ENCODE measurements at regions not wholly inside any gene's neighbourhood (a gene's known extent, or its start where the extent isn't known, plus 50 kb on each side); places are given as distances from the start of the nearest gene placed in this dataset.

DNA sequence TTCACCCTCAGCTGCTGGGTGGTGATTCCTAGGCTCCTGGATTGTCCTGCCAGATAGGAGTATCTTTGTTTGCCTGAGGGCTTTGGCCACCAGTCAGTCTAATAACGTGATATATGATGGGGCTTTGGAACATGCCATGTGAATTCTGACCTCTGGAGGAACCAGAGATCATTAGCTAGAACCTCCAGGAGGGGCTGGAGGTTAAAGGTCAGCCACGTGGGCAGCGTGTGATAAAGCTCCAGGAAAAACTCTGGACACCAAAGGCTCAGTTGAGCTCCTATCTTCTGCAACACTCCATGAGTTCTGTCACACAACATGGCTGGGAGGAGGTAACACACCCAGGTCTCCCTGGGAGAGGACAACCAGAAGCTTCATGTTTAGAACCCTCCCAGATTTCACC, 251.1 kb downstream of the DAD1 start:
- POLR2A ChIA-PET, result no interaction called here
- CTCF ChIA-PET, result no interaction called here
- no peaks in the 10 kb centered on the region for H3K79me2 ChIP-seq (ENCODE audit: insufficient read depth, low read length)
- H3K4me2 ChIP-seq (ENCODE audit: low read length), result no peak overlapping the region
- TF ChIP-seq, protein P1, sequence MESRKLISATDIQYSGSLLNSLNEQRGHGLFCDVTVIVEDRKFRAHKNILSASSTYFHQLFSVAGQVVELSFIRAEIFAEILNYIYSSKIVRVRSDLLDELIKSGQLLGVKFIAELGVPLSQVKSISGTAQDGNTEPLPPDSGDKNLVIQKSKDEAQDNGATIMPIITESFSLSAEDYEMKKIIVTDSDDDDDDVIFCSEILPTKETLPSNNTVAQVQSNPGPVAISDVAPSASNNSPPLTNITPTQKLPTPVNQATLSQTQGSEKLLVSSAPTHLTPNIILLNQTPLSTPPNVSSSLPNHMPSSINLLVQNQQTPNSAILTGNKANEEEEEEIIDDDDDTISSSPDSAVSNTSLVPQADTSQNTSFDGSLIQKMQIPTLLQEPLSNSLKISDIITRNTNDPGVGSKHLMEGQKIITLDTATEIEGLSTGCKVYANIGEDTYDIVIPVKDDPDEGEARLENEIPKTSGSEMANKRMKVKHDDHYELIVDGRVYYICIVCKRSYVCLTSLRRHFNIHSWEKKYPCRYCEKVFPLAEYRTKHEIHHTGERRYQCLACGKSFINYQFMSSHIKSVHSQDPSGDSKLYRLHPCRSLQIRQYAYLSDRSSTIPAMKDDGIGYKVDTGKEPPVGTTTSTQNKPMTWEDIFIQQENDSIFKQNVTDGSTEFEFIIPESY (IDR thresholded peaks at IDR 0.05; ENCODE audit: extremely low read depth, insufficient replicate concordance, low read length), result no peak
- no peak for TF ChIP-seq FOSL1 (IDR thresholded peaks at IDR 0.05; ENCODE audit: low read depth)
- TF ChIP-seq ELF1 (IDR thresholded peaks at IDR 0.05; ENCODE audit: borderline replicate concordance, low read depth), result no peak
- no peaks in the 10 kb centered on the region for H3K9me3 ChIP-seq (ENCODE audit: control insufficient read depth in 1 of 2, insufficient read depth in 1 of 2, low read depth in 1 of 2, low read length in 2 of 2)
- no peak overlapping the region for H3K27ac ChIP-seq (ENCODE audit: low read depth, low read length)
- H3K9ac ChIP-seq (ENCODE audit: low read length), result no peak overlapping the region
- H3K4me1 ChIP-seq (ENCODE audit: control insufficient read depth in 1 of 2, insufficient read depth in 2 of 2, low read length in 2 of 2), result peaks cover 21 to 25% of the 10 kb centered on the region in 2 experiments
- no peak overlapping the region for H3K4me3 ChIP-seq (replicated peaks in 1 of 2; ENCODE audit: low read depth in 1 of 2, low read length in 2 of 2)
- RAD21 ChIA-PET (ENCODE audit: low non-redundant PET in 1 of 2, low total read pairs in 2 of 2, uncharacterized antibody in 2 of 2, unreplicated experiment in 2 of 2), result no interaction called here
- intact Hi-C loops (cut with micrococcal nuclease), result no loop called here
- no peaks in the 10 kb centered on the region for H3K27me3 ChIP-seq (ENCODE audit: insufficient read depth, low read length)
- DNase-seq (ENCODE audit: low read depth, low spot score) (no peak), ATAC-seq (no peak)
- BruUV-seq (replicated peaks), result no TSS peak
- H4K20me1 ChIP-seq (ENCODE audit: insufficient read depth), result no peaks in the 10 kb centered on the region
- no peak overlapping the region for H2AFZ ChIP-seq (ENCODE audit: low read depth, low read length, poor library complexity, severe bottlenecking)
- no peaks in the 10 kb centered on the region for H3K9me2 ChIP-seq (ENCODE audit: insufficient read depth)
- H3K36me3 ChIP-seq (ENCODE audit: control insufficient read depth in 1 of 2, insufficient read depth in 2 of 2, low read length in 2 of 2), result no peaks in the 10 kb centered on the region

DNA sequence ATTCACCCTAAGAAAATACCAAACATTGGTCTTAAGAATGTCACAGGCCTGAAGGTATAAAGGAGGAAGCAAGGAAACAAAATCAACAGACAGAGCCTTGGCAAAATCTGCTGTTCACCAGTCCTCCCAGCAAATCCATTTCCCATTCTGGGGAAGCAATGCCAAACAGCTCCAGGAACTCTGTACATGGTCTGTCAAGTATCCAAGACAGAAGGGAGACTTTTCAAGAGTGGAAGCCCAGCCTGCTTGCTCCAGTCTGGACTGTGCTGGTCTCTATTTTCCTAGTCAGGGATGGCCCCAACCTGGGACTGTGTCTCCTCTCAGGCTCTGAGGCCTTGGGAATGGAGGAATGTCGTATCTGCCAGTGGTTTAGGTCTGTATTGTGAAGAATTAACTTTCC, 251.5 kb downstream of the DAD1 start:
- no peak overlapping the region for H3K4me2 ChIP-seq (ENCODE audit: low read length)
- no peak for DNase-seq (ENCODE audit: low read depth, low spot score)
- H3K4me1 ChIP-seq (ENCODE audit: control insufficient read depth in 1 of 2, insufficient read depth in 2 of 2, low read length in 2 of 2), result peaks cover 21 to 25% of the 10 kb centered on the region in 2 experiments
- H3K9ac ChIP-seq (ENCODE audit: low read length), result no peak overlapping the region
- no peaks in the 10 kb centered on the region for H3K9me2 ChIP-seq (ENCODE audit: insufficient read depth)
- no peaks in the 10 kb centered on the region for H3K79me2 ChIP-seq (ENCODE audit: insufficient read depth, low read length)
- ChIA-PET RAD21 (ENCODE audit: low non-redundant PET in 1 of 2, low total read pairs in 2 of 2, uncharacterized antibody in 2 of 2, unreplicated experiment in 2 of 2) (no interaction called here), POLR2A (no interaction called here), CTCF (no interaction called here)
- no peaks in the 10 kb centered on the region for H3K9me3 ChIP-seq (ENCODE audit: control insufficient read depth in 1 of 2, insufficient read depth in 1 of 2, low read depth in 1 of 2, low read length in 2 of 2)
- H4K20me1 ChIP-seq (ENCODE audit: insufficient read depth), result no peaks in the 10 kb centered on the region
- H3K36me3 ChIP-seq (ENCODE audit: control insufficient read depth in 1 of 2, insufficient read depth in 2 of 2, low read length in 2 of 2), result no peaks in the 10 kb centered on the region
- intact Hi-C loops (cut with micrococcal nuclease), result no loop called here
- no peak for ATAC-seq
- no TSS peak for BruUV-seq (replicated peaks)
- no peak overlapping the region for H2AFZ ChIP-seq (ENCODE audit: low read depth, low read length, poor library complexity, severe bottlenecking)
- H3K27me3 ChIP-seq (ENCODE audit: insufficient read depth, low read length), result no peaks in the 10 kb centered on the region
- TF ChIP-seq CEBPB (IDR thresholded peaks at IDR 0.05; ENCODE audit: low read depth), result no peak
- no peak for TF ChIP-seq POLR2A (IDR thresholded peaks at IDR 0.05; ENCODE audit: borderline replicate concordance, extremely low read depth, insufficient read depth, insufficient read length)
- TF ChIP-seq TCF7L2 (IDR thresholded peaks at IDR 0.05; ENCODE audit: borderline replicate concordance, extremely low read depth, insufficient read depth, insufficient read length), result no peak
- TF ChIP-seq RAD21 (IDR thresholded peaks at IDR 0.05; ENCODE audit: low read depth), result no peak
- no peak overlapping the region for H3K27ac ChIP-seq (ENCODE audit: low read depth, low read length)
- no peak overlapping the region for H3K4me3 ChIP-seq (replicated peaks in 1 of 2; ENCODE audit: low read depth in 1 of 2, low read length in 2 of 2)
